NCI-H1694 (cell line): ENCODE measurements at regions not wholly inside any gene's neighbourhood (a gene's known extent, or its start where the extent isn't known, plus 50 kb on each side); places are given as distances from the start of the nearest gene placed in this dataset.

Experiments
- DNase-seq: peaks from one replicate; lab custom pipeline; 2025; lab: John Stamatoyannopoulos, UW

DNA sequence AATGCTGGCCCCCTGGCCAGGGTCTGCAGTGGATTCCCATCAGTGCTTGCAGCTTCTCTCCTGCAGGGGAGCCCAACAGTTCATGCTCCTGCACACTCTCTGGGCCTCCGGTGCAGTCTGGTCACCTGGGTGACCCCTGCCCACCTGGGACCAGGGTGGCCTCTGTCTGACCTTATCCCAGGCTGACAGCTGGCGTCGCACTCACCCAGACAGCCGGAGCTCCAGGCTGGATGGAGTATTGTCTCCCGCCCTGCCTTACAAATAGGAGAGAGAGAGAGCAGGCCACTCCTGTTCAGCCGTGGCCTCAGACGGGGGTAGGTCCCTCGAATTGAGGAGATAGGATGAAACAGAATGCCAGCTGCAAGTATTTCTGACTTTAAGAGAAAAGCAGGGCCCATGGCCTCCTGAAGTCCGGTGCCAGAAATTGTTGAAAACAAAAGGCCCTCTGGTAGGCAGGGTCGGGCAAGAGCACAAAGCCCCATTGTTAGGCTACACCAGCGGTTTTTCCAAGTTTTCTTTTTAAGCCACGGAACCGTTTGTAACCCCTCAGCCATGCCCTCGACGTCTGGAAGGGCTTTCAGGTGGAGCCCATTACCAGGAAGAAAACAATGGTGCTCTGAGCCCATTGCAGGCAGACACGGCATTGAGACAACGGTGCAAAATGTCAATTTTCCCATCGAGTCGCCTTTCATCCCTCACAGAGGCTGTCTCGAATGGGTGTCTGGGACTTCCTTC is 258.4 kb downstream of the BCL11A start:
- DNase-seq: no peak

DNA sequence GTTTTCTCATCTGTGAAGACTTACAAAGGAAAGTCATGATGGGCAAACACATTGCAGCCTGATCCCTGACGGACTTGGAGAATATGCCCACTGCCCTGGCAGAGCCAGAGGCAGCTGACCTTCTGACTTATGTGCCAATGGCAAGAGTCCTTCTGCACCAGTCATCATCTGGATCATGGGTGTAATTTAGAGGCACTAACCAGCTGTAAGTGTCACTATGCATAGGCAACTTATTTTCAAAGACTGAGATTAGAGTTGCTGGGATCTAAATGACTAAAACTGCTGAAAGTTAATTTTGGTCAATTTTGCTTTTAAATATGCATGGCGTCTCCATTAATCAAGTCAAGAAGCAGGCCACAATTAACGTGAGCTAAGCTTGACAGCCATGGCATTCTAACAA is 261.2 kb downstream of the BCL11A start:
- DNase-seq: no peak

DNA sequence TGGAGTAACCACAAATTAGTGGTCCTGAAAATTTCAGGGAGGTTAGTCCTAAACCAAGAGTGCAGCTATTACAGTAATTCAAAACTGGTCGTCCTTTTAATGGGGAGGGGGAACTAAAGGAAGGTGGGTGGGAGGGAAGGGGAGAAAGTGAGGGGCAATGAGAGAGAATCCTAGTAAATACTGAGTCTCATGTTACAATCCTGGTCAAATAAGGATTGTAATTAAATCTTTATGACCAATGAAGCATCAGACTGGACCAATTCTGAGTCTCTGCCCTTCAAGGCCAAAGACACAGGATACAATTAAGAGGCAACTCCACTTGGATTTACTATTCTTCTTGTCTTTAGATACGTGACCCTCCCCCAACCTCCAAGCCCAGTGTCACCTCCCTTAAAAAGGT is 262.9 kb downstream of the BCL11A start:
- DNase-seq: no peak

DNA sequence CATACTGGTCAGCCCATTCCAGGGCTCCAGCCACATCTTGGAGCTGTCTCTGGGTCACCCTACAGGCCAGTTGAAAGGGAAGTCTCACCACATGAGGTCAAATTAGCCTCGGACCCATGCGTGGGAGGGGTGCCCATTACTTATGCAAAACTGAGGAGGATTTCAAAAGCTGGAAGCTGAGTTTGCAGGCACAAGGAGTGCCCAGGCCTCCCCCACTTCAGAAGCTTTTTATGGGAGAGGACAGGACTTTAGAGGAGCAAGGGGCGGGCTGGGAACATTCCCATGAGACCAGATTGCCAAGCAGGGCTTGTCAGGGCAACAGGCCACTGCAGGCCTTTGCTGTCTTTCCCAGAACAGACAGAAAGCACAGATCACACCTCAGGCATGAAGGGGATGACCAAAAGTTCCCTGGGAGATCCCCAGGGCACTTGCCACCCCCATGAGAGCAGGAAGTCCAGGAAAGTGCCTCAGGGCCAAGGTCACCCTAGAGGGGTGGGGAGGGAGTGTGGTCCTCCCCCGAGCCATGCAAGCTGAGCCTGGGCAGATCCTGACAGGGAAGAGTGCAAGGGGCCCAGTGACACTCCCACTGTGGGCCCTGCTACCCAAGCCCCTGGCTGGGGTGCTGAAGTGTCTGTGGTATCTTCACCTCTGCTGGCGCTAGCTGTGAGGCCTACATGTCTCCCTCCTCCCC is 267.7 kb downstream of the BCL11A start:
- no peak for DNase-seq

DNA sequence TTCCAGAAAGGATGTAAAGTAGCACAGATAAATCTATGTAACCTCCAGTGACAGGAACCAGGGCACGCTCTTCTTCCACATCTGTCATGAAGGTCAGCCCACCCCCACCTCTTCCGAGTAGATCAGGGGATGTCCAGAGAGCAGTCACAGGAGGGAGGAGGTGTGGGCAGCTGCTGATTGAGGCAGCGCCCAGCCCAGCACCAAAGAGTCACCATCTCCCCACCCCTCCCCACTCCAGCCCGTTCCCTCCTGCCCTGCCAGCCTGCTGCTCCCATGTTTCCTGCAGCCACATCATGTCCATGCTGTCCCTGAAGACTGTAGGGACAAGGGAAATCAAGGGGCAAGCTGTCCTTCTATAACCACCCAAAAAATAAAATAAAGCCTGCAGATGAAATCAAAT is 269.8 kb downstream of the BCL11A start:
- no peak for DNase-seq

DNA sequence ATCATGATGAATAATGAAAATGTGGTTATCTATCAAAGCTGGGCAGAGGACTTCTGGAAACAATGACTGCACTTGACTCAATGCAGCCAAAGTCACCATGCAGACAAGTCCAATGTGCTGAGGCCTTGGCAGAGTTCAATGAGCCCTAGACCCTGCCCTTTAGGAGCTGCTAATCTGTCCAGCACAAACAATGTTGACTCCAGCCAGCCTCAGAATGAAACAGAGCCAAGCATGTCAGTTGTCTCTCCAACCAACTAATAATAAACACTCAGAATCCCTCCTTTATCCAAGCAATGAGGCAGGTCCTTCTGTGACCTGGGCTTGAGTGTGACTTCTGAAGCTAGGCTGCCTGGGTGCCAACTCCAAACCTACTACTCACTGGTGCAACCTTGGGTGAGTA is 270.6 kb downstream of the BCL11A start:
- DNase-seq: no peak

DNA sequence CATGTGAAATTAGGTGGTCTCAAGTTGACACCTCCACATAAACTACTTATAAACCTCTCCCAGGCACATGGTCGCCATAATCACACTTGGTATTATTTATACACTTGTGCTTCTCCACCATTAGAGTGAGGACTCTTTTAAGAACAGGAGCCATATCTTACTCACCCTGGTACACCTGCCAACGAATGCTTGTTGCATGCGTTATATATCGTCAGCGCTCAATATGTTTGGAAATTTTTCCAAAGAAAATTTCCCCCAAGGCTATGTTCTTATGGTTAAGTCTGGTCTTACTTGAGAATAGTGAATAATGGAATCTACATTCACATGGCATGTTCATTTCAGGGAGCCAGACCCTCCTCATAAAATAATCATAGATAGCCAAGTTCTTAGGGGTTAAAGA is 271.7 kb downstream of the BCL11A start:
- no peak for DNase-seq

DNA sequence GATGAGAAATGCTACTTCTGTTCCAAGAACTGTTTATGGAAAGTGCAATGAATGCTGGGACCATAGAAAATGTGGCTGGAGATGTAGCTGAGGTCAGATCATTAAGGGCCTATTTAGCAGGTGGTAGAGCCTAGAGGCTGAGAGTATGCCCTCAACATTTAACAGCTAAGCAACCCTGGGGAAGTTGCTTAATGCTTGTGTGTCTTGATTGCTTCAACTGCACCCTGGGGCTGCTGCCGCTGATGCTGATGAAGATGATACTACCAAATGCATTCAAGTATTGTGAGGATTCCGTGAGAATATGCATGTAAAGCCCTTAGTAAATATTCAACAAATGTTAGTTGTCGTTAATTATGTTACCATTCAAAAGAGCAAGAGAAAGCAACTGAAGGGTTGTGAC is 273.2 kb downstream of the BCL11A start:
- no peak for DNase-seq

DNA sequence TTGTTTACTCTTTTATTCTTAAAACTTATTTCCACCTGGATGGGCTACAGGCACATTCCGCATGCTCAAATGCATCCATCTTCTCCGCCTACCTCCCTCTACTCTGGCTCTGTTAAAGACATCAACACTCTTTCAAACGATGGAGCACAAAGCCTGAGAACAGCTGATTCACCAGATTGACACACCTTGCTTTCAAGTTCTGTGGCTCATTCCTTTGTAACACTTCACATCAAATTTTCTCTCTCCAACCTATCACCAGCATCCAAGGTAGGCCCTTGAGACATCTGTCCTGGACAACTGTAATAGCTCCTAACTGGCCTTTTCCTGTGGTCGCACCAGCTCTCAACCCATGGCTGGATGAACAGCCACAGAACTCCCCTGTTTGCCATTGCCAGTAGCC is 274.5 kb downstream of the BCL11A start:
- no peak for DNase-seq

DNA sequence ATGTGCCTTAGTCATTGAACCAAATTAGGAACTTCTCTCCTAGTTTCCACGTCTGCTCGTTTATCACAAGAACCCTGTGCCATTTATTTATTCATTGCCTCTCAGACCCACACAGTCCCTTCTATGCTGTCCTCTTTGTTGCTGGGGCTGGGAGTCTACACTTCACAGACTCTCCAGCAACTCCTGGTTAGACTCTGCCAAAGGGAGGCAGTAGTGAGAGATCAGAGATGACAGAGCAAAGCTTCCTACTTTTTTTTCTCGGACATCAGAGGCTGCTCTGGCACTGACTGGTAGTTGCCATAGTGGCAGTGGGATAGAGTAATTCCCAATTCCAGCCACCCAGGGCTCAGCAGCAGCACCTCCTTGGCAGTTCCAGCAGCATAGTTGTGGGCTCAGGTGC is 277.5 kb downstream of the BCL11A start:
- DNase-seq: no peak

DNA sequence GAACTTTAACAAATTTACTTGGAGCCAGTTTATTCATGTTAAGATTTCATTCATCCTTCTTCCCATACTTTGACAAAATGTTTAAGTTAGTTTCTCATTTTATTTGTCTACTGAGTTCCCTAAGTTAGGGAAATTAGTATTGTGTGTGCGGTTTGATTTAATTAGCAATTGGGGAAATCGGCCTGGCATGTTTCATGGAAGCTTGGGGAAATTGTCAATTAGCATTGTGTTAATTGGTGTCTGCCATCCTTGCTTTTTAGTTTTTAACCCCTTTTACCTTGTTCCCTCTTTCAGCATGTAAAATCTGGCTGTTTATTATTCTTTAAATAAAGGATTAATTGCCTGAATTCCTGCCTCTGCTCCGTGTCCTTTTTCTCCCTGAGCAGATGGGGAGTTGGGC is 279.6 kb downstream of the BCL11A start:
- DNase-seq: no peak

DNA sequence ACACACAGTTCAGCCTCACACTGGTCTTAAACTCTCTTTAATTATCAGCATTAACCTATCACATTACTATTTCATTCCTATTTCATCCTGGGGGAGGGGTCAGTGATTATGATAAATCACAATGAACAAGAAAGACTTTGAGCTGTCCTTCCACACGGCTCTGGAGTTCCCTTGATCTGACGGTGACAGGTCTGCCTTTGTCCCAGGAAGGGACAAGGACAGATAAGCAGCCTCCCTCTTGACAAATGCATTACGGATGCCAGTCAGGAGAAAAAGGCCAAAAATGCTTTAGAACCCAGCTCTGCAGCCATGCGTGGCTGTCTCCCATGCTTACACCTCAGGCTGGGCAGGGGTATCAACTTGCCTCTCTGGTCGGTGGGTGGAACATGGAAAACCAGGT is 281.7 kb downstream of the BCL11A start:
- DNase-seq: no peak

DNA sequence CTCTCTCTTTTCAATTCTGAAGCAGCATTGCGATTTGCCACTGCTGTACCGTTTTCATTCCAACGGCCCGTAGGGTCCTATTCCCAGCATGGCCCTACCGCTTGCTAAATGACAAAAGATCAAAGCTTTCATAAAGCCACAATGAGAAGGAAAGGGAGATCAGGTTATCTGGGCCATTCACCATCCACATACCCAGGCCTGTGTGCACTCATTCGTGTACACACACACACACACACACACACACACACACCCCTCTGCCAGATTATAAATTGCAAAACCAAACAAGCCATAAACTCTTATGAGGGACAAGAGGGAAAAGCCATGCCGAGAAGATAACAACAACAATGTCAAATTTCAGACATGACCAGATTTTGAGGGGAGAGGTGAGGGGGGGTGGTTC is 282.3 kb downstream of the BCL11A start:
- no peak for DNase-seq

DNA sequence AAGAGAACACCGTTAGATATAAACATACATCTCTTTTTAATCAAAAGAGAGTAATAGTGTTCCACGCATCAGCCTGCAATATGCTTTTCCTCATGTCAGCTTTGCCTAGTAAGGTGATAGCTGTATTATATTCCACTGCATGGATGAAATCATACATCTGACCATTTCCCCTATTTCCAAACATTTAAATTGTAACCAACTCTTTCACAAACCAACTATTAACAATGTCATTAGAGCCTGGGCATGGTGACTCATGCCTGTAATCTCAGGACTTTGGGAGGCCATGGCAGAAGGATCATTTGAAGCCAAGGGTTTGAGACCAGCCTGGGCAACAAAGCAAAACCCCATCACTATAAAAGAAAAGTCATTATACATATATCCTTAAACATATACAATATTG is 284.8 kb downstream of the BCL11A start:
- no peak for DNase-seq

DNA sequence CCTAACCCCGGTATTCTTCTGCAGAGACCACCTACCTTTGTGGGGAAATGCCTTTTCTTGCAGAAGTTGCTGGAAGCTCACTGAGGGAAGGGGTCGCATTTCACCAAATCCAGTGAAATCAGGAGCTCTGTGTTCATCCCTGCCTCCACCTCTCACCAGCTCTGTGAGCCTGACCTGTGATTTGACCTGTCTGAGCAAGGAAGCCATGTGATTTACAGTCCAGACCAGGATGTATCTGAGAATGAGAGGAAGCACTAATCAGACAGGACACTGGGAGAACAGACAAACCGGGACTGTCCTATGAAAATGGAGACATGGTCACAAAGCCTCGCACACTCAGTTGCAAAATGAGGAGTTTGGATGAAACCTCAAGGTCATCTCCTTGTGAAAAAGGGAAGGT is 285.4 kb downstream of the BCL11A start:
- no peak for DNase-seq

DNA sequence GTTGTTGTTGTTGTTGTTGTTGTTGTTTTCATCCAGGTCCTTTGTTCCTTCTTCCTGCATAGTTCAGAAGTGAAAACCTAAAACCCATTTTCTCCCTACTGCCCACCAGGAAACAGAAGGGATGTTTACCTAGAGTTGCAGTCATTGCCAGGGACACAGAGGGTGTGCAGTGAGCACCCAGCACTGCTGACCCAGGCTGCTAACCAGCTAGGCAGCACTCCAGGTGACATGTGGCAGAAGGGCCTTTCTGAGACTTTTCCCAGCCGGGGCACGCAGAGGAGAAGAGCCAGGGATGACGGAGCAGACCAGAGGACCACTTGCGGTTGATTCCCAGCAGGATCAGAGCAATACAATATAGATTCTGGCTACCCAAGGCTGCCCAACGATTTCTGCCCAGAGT is 286.3 kb downstream of the BCL11A start:
- no peak for DNase-seq

DNA sequence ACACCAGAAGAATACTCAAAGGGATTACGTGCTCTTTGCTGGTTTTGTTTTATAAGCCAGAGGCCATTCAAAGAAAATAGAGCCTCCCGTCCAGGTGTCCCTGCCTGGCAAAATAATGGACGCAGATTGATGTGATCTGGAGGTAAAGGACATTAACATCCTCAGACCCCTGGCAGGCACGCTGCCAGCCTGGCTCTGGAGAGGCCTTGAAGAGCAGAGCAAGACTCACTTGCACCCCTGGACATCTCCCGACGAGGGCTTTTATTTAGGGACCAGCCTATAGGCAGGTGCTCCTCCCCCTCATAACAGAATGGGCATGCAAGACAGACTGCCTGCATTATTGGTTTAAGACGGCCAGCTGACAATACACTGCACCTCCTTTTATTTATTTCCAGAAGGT is 291.3 kb downstream of the BCL11A start:
- DNase-seq: no peak

DNA sequence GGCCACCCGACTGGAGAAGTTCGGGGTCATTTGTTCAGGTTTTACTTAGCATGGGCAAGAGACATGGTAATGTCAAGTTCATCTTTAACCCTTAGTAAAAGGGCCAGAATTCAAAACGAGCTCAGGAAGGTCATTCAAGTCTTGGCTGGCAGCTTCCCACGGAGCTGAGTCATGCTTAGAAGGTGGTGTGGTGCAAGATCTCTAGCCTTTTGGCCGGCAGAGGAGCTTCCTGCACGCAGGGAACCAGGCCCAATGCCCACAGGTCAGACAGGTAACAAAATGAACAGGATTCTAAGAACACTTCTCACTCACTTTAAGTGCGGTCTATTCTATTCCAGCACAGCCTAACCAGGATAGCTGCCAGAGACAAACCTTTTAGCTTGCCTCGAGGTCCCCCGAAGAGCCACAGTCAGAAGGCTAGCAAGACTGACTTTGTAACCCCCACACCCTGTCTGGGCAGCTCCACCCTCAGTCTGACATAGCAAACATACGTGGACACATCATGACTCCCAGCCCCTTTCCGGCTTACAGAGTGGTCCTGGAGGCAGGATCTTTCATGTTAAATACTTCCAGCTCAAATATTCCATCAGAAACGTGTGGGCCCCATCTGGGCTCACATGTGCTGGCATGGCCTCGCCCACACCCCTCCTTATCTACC is 292.7 kb downstream of the BCL11A start:
- DNase-seq: no peak

DNA sequence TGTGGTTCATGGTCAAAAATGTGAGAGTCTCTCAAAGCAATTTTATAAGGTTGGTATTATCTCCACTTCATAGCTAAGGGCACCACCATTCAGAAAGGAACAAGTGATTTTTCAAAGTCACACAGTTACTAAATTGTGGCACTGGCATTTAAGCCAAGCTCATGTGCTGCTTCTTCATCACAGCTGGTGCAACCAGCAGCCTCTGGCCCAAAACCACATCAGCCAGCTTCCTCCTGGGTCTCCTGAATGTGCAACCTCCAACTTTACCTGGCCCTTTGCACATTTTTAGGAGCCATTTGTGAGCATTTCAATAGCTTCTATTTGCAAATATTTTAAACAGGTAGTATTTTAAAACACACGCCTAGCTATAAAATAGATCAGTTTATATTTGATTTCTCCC is 293.7 kb downstream of the BCL11A start:
- DNase-seq: no peak

DNA sequence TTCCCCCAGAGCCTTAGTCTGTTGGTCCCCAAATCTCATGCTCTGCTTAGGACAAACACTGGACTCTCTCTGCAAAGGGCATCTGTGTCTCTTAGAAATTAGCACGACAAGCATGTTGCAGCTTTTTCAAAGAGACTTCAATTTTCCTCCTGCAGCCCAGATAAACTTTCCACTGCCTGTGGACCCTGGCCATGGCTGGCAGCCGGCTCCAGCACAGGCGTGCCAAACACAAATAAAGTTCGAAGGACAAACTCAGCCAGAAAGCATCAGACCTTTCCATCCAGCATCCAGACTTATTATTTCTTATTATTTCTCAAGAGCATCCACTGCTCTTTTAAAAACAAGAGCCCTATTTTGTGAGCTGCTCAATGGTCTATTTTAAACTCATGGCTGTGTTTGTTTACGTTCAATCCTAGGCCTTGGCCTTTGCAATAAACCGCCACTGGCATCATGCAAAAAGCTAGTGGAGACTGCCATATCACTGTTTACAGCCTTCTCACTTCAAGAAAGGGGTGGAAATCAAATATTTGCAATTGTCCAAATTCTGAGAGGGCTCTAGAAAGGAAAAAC is 300.8 kb downstream of the BCL11A start:
- DNase-seq: no peak

DNA sequence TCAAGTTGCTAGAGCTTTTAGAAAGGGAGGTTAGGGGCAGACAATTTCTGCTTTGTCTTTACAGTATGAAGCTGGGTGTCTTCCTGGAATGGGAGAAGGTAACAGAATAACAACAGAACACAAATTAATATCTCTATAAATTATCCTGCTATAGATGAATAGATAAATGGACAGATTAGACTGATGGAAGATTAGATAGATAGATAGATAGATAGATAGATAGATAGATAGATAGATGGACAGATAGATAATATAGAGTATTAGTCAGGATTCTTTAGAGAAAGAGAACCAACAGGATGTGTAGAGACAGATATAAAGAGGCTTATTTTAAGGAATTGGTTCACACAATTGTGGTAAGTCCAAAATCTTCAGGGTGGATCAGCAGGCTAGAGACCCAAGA is 302.2 kb downstream of the BCL11A start:
- DNase-seq: no peak

DNA sequence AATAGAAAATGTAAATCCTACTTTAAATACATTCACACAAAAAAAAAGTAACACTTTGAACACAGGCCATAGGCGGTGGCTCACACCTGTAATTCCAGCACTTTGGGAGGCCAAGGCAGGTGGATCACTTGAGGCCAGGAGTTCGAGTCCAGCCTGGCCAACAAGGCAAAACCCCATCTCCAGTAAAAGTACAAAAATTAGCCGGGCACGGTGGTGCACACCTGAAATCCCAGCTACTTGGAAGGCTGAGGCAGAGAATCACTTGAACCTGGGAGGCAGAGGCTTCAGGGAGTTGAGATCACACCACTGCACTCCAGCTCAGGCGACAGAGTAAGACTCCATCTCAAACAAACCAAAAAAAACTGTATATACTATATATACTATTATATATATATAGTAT is 303.6 kb downstream of the BCL11A start:
- DNase-seq: no peak

DNA sequence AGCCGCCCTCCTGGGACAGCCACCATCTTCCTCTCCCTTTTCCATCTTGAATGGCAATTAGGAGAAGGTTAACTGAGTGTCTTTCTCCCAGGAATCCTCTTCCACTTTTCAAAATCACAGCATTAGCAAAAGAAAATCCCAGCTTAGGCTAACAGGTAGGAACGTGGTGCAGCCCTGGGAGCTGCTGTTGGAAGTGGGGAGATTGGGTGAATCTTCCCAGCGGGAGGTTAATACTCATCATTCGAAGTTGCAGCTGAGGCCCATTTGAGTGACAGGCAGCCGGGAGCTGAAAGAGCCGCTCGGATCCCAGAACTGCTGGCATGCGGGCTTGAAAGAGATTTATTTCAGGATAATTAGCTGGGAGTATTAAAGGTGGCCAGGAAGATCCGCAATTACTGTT is 306.0 kb downstream of the BCL11A start:
- no peak for DNase-seq
